CD14-positive monocyte (primary cell): ENCODE measurements at regions not wholly inside any gene's neighbourhood (a gene's known extent, or its start where the extent isn't known, plus 50 kb on each side); places are given as distances from the start of the nearest gene placed in this dataset.

Source experiments
- DNase-seq, 3 donors: peaks; one replicate each; pipeline ENCODE4 v3.0.0-alpha.2; 2011 to 2022
- H2AFZ ChIP-seq: 2 replicates; pipeline ENCODE4 v1.6.0; 2012; ENCODE audit warnings: mild to moderate bottlenecking, low read depth, low read length, inconsistent platforms; ENCODE audit not compliant: insufficient read depth, poor library complexity, severe bottlenecking
- H3K27ac ChIP-seq, 2 donors: 1 replicate in 1 of 2; 2 replicates in 1 of 2; pipeline ENCODE4 v1.5.1; 2012 to 2013; ENCODE audit warnings: low read length in 2 of 2, control low read depth in 1 of 2, inconsistent platforms in 1 of 2, low read depth in 1 of 2, mild to moderate bottlenecking in 1 of 2
- H3K27me3 ChIP-seq, 2 donors: one replicate each; pipeline versions ENCODE4 v1.6.0 to v1.6.1; 2011 to 2013; ENCODE audit warnings: low read length in 2 of 2; ENCODE audit not compliant: control insufficient read depth in 2 of 2, insufficient read depth in 2 of 2
- H3K36me3 ChIP-seq, 2 donors: replicated peaks in 1 of 2; 1 replicate in 1 of 2; 2 replicates in 1 of 2; pipeline versions ENCODE4 v1.5.1 to v1.6.1; 2012 to 2013; ENCODE audit warnings: low read length in 2 of 2, control low read depth in 1 of 2, inconsistent platforms in 1 of 2, mild to moderate bottlenecking in 1 of 2; ENCODE audit not compliant: insufficient read depth in 2 of 2, control insufficient read depth in 1 of 2
- H3K4me1 ChIP-seq, 2 donors: 1 replicate in 1 of 2; 2 replicates in 1 of 2; pipeline versions ENCODE4 v1.5.1 to v1.6.1; 2012 to 2013; ENCODE audit warnings: low read length in 2 of 2, control low read depth in 1 of 2, inconsistent platforms in 1 of 2, mild to moderate bottlenecking in 1 of 2, moderate library complexity in 1 of 2; ENCODE audit not compliant: insufficient read depth in 2 of 2, control insufficient read depth in 1 of 2
- H3K4me2 ChIP-seq: replicated peaks from 2 replicates; pipeline ENCODE3; 2012; ENCODE audit warnings: low read length, moderate library complexity, mild to moderate bottlenecking; ENCODE audit not compliant: poor library complexity, severe bottlenecking; ENCODE audit errors: extremely low read depth
- H3K4me3 ChIP-seq, 3 experiments: fragments of 200-600 bp in 1 of 3; sonication (generic) in 1 of 3; replicated peaks in 1 of 3; 1 replicate in 2 of 3; 2 replicates in 1 of 3; pipeline ENCODE4 v1.5.1; 2011 to 2013; ENCODE audit warnings: low read length in 3 of 3, mild to moderate bottlenecking in 3 of 3, control low read depth in 2 of 3, low read depth in 2 of 3, inconsistent platforms in 1 of 3, moderate library complexity in 1 of 3
- H3K79me2 ChIP-seq: 2 replicates; pipeline ENCODE4 v1.6.0; 2012; ENCODE audit warnings: mild to moderate bottlenecking, control low read depth, inconsistent platforms, low read length, moderate library complexity; ENCODE audit not compliant: insufficient read depth
- H3K9ac ChIP-seq: 2 replicates; pipeline ENCODE4 v1.6.0; 2017; ENCODE audit warnings: low read length, mild to moderate bottlenecking; ENCODE audit not compliant: insufficient read depth, poor library complexity, severe bottlenecking
- H3K9me3 ChIP-seq, 2 donors: replicated peaks in 1 of 2; 1 replicate in 1 of 2; 2 replicates in 1 of 2; pipeline versions ENCODE4 v1.5.1 to v1.6.1; 2012 to 2013; ENCODE audit warnings: low read length in 2 of 2, control low read depth in 1 of 2; ENCODE audit not compliant: control insufficient read depth in 1 of 2, insufficient read depth in 1 of 2
- H4K20me1 ChIP-seq: 2 replicates; pipeline ENCODE4 v1.6.0; 2012; ENCODE audit warnings: mild to moderate bottlenecking, low read length, control low read depth, moderate library complexity; ENCODE audit not compliant: insufficient read depth
- H3K27ac Mint-ChIP-seq, 7 donors: one replicate each; pipeline ENCODE4 v1.8.0; 2020; ENCODE audit warnings: mild to moderate bottlenecking in 7 of 7, mixed read lengths in 7 of 7, moderate library complexity in 6 of 7, inconsistent platforms in 2 of 7
- H3K27me3 Mint-ChIP-seq, 3 donors: one replicate each; pipeline ENCODE4 v1.8.0; 2021 to 2022; ENCODE audit warnings: low read depth in 3 of 3, mild to moderate bottlenecking in 3 of 3, mixed read lengths in 3 of 3, moderate library complexity in 3 of 3, inconsistent platforms in 1 of 3
- H3K36me3 Mint-ChIP-seq, 2 donors: one replicate each; pipeline ENCODE4 v1.8.0; 2020; ENCODE audit warnings: mixed read lengths in 2 of 2, inconsistent platforms in 1 of 2, mild to moderate bottlenecking in 1 of 2
- H3K4me1 Mint-ChIP-seq: one replicate; pipeline ENCODE4 v1.8.0; 2020; ENCODE audit warnings: mild to moderate bottlenecking, mixed read lengths
- H3K4me3 Mint-ChIP-seq, 2 donors: one replicate each; pipeline ENCODE4 v1.8.0; 2020; ENCODE audit warnings: mild to moderate bottlenecking in 2 of 2, mixed read lengths in 2 of 2, moderate library complexity in 1 of 2
- H3K9me3 Mint-ChIP-seq, 7 donors: one replicate each; pipeline ENCODE4 v1.8.0; 2020 to 2022; ENCODE audit warnings: mixed read lengths in 7 of 7, mild to moderate bottlenecking in 6 of 7, moderate library complexity in 6 of 7, inconsistent platforms in 2 of 7
- WGBS: methylation state at CpG from one replicate; pipeline ENCODE4 v1.1.5; 2013; ENCODE audit warnings: missing lambda C conversion rate; ENCODE audit not compliant: insufficient coverage; 5-methylcytosine and 5-hydroxymethylcytosine counted together
- intact Hi-C, 2 donors: fragments of 100-400 bp; cut with micrococcal nuclease; formaldehyde crosslinking; loops; one replicate each; pipeline versions ENCODE4 v1.15.0 to v1.15.1; 2023
- TF ChIP-seq, protein P1 (sequence below): fragments of 200-600 bp; IDR thresholded peaks from one replicate; pipeline ENCODE4 v1.8.0; 2022; ENCODE audit warnings: antibody characterized with exemption, mild to moderate bottlenecking

DNA sequence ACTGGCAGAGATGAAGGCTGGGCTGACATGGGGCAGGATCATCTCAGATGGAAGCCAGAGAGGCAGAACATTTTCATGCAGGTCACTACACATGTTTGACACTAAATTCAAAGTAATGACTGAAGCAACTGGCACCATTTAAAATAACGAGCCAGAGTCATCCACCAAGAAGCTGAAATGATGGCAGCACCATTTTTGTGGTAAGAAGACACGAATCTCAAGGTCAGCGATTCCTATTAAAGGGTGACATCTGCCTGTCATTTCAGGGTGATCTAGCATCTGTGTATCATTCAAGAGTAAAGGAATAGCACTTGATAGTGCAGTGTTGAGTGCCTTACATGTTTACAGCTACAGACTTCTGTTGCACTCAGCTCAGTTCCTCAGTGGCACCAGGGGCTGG lies 113.4 kb upstream of the C11orf87 start:
- intact Hi-C loops, result no loop called here
- no peak overlapping the region for H3K9ac ChIP-seq
- no peak overlapping the region for H3K4me3 ChIP-seq
- H3K27me3 ChIP-seq, result no peaks in the 10 kb centered on the region
- no peaks in the 10 kb centered on the region for H3K27me3 Mint-ChIP-seq
- no peak overlapping the region for H3K4me3 Mint-ChIP-seq
- no peaks in the 10 kb centered on the region for H3K36me3 Mint-ChIP-seq
- TF ChIP-seq, protein P1, sequence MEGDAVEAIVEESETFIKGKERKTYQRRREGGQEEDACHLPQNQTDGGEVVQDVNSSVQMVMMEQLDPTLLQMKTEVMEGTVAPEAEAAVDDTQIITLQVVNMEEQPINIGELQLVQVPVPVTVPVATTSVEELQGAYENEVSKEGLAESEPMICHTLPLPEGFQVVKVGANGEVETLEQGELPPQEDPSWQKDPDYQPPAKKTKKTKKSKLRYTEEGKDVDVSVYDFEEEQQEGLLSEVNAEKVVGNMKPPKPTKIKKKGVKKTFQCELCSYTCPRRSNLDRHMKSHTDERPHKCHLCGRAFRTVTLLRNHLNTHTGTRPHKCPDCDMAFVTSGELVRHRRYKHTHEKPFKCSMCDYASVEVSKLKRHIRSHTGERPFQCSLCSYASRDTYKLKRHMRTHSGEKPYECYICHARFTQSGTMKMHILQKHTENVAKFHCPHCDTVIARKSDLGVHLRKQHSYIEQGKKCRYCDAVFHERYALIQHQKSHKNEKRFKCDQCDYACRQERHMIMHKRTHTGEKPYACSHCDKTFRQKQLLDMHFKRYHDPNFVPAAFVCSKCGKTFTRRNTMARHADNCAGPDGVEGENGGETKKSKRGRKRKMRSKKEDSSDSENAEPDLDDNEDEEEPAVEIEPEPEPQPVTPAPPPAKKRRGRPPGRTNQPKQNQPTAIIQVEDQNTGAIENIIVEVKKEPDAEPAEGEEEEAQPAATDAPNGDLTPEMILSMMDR, result no peak
- H4K20me1 ChIP-seq, result no peaks in the 10 kb centered on the region
- no peak overlapping the region for H3K27ac ChIP-seq
- no peak overlapping the region for H3K27ac Mint-ChIP-seq
- no peak overlapping the region for H3K4me2 ChIP-seq
- H3K9me3 Mint-ChIP-seq, result peaks cover 0 to 2% (median 0%) of the 10 kb centered on the region in 7 donors
- no peaks in the 10 kb centered on the region for H3K79me2 ChIP-seq
- H3K4me1 ChIP-seq, result no peaks in the 10 kb centered on the region
- no peak overlapping the region for H2AFZ ChIP-seq
- no peak for DNase-seq
- H3K9me3 ChIP-seq, result no peaks in the 10 kb centered on the region
- no peaks in the 10 kb centered on the region for H3K36me3 ChIP-seq
- WGBS, result 75% methylated on average over 3 of the region's 3 CpGs
- no peaks in the 10 kb centered on the region for H3K4me1 Mint-ChIP-seq

DNA sequence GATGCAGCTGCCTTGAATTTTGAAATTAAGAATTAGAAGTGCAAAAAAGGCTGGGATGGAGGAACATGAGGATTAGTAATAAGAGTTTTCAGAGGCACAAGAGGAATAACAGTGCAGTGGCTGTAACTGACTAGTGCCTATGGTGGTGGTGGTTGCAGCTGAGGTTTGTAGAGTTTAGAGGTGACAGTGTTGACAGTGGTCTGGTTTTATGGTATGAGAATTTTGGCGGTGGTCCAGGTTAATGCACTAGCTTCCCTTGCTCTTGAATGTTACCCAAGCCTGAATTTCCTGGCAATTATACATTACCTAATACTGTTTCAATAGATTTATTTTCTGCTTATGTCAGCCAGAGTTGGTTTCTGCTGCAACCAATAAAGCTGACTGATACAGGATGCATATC lies 112.8 kb upstream of the C11orf87 start:
- Mint-ChIP-seq H3K36me3 (no peaks in the 10 kb centered on the region), H3K4me3 (no peak overlapping the region), H3K27me3 (no peaks in the 10 kb centered on the region), H3K4me1 (no peaks in the 10 kb centered on the region), H3K9me3 (peaks cover 0 to 2% (median 0%) of the 10 kb centered on the region in 7 donors), H3K27ac (no peak overlapping the region)
- Histone ChIP-seq H3K9me3 (no peaks in the 10 kb centered on the region), H3K27ac (no peak overlapping the region), H4K20me1 (no peaks in the 10 kb centered on the region), H3K4me1 (no peaks in the 10 kb centered on the region), H3K4me2 (no peak overlapping the region), H2AFZ (no peak overlapping the region), H3K36me3 (no peaks in the 10 kb centered on the region), H3K9ac (no peak overlapping the region), H3K4me3 (no peak overlapping the region), H3K79me2 (no peaks in the 10 kb centered on the region), H3K27me3 (no peaks in the 10 kb centered on the region)
- intact Hi-C loops, result no loop called here
- TF ChIP-seq, protein P1, result no peak
- no peak for DNase-seq
- WGBS, result no CpG with 5 or more reads among the region's 1 CpG
